ENCODE measurements at regions not wholly inside any gene's neighbourhood (a gene's known extent, or its start where the extent isn't known, plus 50 kb on each side); places are given as distances from the start of the nearest gene placed in this dataset.

GRCh38 chr4:160161026-160161425 is 1058.1 kb downstream of the RAPGEF2 start:
- H3K4me3 ChIP-seq (ENCODE audit: low read depth, low read length): no peak overlapping the region
- TF ChIP-seq CTCF (IDR thresholded peaks at IDR 0.05; ENCODE audit: control insufficient read depth, extremely low read depth, insufficient read depth): no peak
- DNase-seq (ENCODE audit: low read depth): no peak

- TF ChIP-seq CTCF (IDR thresholded peaks at IDR 0.05; ENCODE audit: control insufficient read depth, extremely low read depth, insufficient read depth): no peak
- H3K4me3 ChIP-seq (ENCODE audit: low read depth, low read length): no peak overlapping the region
- no peak for DNase-seq (ENCODE audit: low read depth)
These were observed 1072.3 kb downstream of the RAPGEF2 start for GRCh38 chr4:160175064-160175643.

GRCh38 chr4:160180211-160180610 is 1077.3 kb downstream of the RAPGEF2 start:
- DNase-seq (ENCODE audit: low read depth): no peak
- no peak for TF ChIP-seq CTCF (IDR thresholded peaks at IDR 0.05; ENCODE audit: control insufficient read depth, extremely low read depth, insufficient read depth)

GRCh38 chr4:160182727-160183126 is 1079.8 kb downstream of the RAPGEF2 start:
- H3K4me3 ChIP-seq (ENCODE audit: low read depth, low read length): no peak overlapping the region
- DNase-seq (ENCODE audit: low read depth): no peak
- TF ChIP-seq CTCF (IDR thresholded peaks at IDR 0.05; ENCODE audit: control insufficient read depth, extremely low read depth, insufficient read depth): no peak

More at GRCh38 chr4:160180211-160180610, 1077.3 kb downstream of the RAPGEF2 start:
- no peak overlapping the region for H3K4me3 ChIP-seq (ENCODE audit: low read depth, low read length)

GRCh38 chr4:160184884-160185283 is 1082.0 kb downstream of the RAPGEF2 start:
- H3K4me3 ChIP-seq (ENCODE audit: low read depth, low read length): no peak overlapping the region
- DNase-seq (ENCODE audit: low read depth): no peak
- no peak for TF ChIP-seq CTCF (IDR thresholded peaks at IDR 0.05; ENCODE audit: control insufficient read depth, extremely low read depth, insufficient read depth)

- no peak for TF ChIP-seq CTCF (IDR thresholded peaks at IDR 0.05; ENCODE audit: control insufficient read depth, extremely low read depth, insufficient read depth)
- DNase-seq (ENCODE audit: low read depth): no peak
These were observed 1090.9 kb downstream of the RAPGEF2 start for GRCh38 chr4:160193787-160194186.

GRCh38 chr4:160194716-160195115 is 1091.8 kb downstream of the RAPGEF2 start:
- TF ChIP-seq CTCF (IDR thresholded peaks at IDR 0.05; ENCODE audit: control insufficient read depth, extremely low read depth, insufficient read depth): no peak
- no peak overlapping the region for H3K4me3 ChIP-seq (ENCODE audit: low read depth, low read length)
- DNase-seq (ENCODE audit: low read depth): no peak

More at GRCh38 chr4:160193787-160194186, 1090.9 kb downstream of the RAPGEF2 start:
- H3K4me3 ChIP-seq (ENCODE audit: low read depth, low read length): no peak overlapping the region
